ENCODE measurements at regions not wholly inside any gene's neighbourhood (a gene's known extent, or its start where the extent isn't known, plus 50 kb on each side); places are given as distances from the start of the nearest gene placed in this dataset.

- TF ChIP-seq EGR1 (IDR thresholded peaks at IDR 0.05; ENCODE audit: low read depth) (no peak), POLR2AphosphoS5 (IDR thresholded peaks at IDR 0.05; ENCODE audit: low read depth, low read length) (no peak), TCF7L2 (IDR thresholded peaks at IDR 0.05; ENCODE audit: borderline replicate concordance, extremely low read depth, insufficient read depth, insufficient read length) (no peak), POLR2A (IDR thresholded peaks at IDR 0.05; ENCODE audit: borderline replicate concordance, extremely low read depth, insufficient read depth, insufficient read length) (no peak), CEBPB (IDR thresholded peaks at IDR 0.05; ENCODE audit: low read depth) (no peak)
These were observed 209.0 kb upstream of the MVB12B start for GRCh38 chr9:126117631-126118030.

Data from HCT116 (cell line).